WTC11 (cell line): ENCODE measurements at regions not wholly inside any gene's neighbourhood (a gene's known extent, or its start where the extent isn't known, plus 50 kb on each side); places are given as distances from the start of the nearest gene placed in this dataset.

ENCODE experiments used
- CBFB ChIP-seq: sonication (generic); formaldehyde crosslinking; IDR thresholded peaks from 2 replicates; pipeline ENCODE4 v1.8.1; 2022; ENCODE audit warnings: mild to moderate bottlenecking, low read depth, missing genetic modification reagents
- CREB1 ChIP-seq: sonication (generic); formaldehyde crosslinking; IDR thresholded peaks from 2 replicates; pipeline ENCODE4 v1.8.0; 2023; ENCODE audit warnings: mild to moderate bottlenecking, missing genetic modification reagents
- ETV6 ChIP-seq: sonication (generic); formaldehyde crosslinking; IDR thresholded peaks from 2 replicates; pipeline ENCODE4 v1.8.1; 2022; ENCODE audit warnings: mild to moderate bottlenecking, missing genetic modification reagents
- FOXP1 ChIP-seq: sonication (generic); formaldehyde crosslinking; IDR thresholded peaks from 2 replicates; pipeline ENCODE4 v1.8.0; 2022; ENCODE audit warnings: missing genetic modification reagents, mild to moderate bottlenecking, moderate library complexity, borderline replicate concordance
- IRF2 ChIP-seq: sonication (generic); formaldehyde crosslinking; IDR thresholded peaks from 2 replicates; pipeline ENCODE4 v1.8.0; 2022; ENCODE audit warnings: low read depth, missing genetic modification reagents, borderline replicate concordance
- JUN ChIP-seq: sonication (generic); formaldehyde crosslinking; IDR thresholded peaks from 2 replicates; pipeline ENCODE4 v1.8.0; 2023; ENCODE audit warnings: mild to moderate bottlenecking, missing genetic modification reagents
- MAX ChIP-seq: sonication (generic); formaldehyde crosslinking; IDR thresholded peaks from 2 replicates; pipeline ENCODE4 v1.8.0; 2022; ENCODE audit warnings: mild to moderate bottlenecking, missing genetic modification reagents
- NFYB ChIP-seq: sonication (generic); formaldehyde crosslinking; conservative IDR thresholded peaks from 2 replicates; pipeline ENCODE4 v1.8.0; 2022; ENCODE audit warnings: low read depth, missing genetic modification reagents
- SMAD4 ChIP-seq: sonication (generic); formaldehyde crosslinking; IDR thresholded peaks from 2 replicates; pipeline ENCODE4 v1.8.0; 2022; ENCODE audit warnings: mild to moderate bottlenecking, missing genetic modification reagents
- SOX15 ChIP-seq: fragments of 250-450 bp; sonication (Bioruptor Pico); IDR thresholded peaks from 2 replicates; pipeline ENCODE4 v1.9.0; 2021; ENCODE audit warnings: mild to moderate bottlenecking
- ZNF232 ChIP-seq: sonication (generic); formaldehyde crosslinking; IDR thresholded peaks from 2 replicates; pipeline ENCODE4 v1.8.0; 2022; ENCODE audit warnings: mild to moderate bottlenecking, missing genetic modification reagents
- ZNF281 ChIP-seq: sonication (generic); formaldehyde crosslinking; IDR thresholded peaks from 2 replicates; pipeline ENCODE4 v1.8.0; 2023; ENCODE audit warnings: mild to moderate bottlenecking, missing genetic modification reagents
- TF ChIP-seq, protein P1 (sequence below): fragments of 200-600 bp; IDR thresholded peaks from 2 replicates; pipeline ENCODE4 v1.8.0; 2022; ENCODE audit warnings: antibody characterized with exemption
- TF ChIP-seq, protein P2 (sequence below): sonication (generic); formaldehyde crosslinking; conservative IDR thresholded peaks from 2 replicates; pipeline ENCODE4 v1.8.1; 2023; ENCODE audit warnings: mild to moderate bottlenecking, low read depth, missing genetic modification reagents, moderate library complexity

DNA sequence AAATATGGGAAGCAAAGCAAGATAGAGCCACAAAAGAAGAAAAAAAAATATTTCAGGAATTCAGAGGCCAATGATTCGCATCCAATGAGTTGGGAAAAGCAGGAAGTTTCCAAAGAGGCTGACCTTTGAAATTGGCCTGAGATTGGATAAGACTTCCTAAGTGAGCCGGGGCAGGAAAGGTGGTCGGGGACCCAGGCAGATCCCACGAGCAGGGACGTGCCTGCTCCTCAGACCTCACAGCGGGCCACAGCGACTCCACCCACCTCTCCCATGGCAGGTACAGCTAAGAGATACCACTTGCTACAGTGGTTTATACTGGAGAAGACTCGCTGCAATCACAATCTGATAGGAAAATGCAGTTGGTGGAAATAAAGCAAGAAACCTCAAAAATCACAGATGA, 102.8 kb upstream of the SALL3 start:
- TF ChIP-seq IRF2 (CRISPR knock-in tag): no peak
- no peak for TF ChIP-seq ZNF232
- TF ChIP-seq, protein P1, sequence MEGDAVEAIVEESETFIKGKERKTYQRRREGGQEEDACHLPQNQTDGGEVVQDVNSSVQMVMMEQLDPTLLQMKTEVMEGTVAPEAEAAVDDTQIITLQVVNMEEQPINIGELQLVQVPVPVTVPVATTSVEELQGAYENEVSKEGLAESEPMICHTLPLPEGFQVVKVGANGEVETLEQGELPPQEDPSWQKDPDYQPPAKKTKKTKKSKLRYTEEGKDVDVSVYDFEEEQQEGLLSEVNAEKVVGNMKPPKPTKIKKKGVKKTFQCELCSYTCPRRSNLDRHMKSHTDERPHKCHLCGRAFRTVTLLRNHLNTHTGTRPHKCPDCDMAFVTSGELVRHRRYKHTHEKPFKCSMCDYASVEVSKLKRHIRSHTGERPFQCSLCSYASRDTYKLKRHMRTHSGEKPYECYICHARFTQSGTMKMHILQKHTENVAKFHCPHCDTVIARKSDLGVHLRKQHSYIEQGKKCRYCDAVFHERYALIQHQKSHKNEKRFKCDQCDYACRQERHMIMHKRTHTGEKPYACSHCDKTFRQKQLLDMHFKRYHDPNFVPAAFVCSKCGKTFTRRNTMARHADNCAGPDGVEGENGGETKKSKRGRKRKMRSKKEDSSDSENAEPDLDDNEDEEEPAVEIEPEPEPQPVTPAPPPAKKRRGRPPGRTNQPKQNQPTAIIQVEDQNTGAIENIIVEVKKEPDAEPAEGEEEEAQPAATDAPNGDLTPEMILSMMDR: no peak
- no peak for TF ChIP-seq NFYB (CRISPR knock-in tag)
- no peak for TF ChIP-seq MAX
- TF ChIP-seq ETV6 (CRISPR knock-in tag): no peak
- TF ChIP-seq SMAD4: no peak
- TF ChIP-seq, protein P2, sequence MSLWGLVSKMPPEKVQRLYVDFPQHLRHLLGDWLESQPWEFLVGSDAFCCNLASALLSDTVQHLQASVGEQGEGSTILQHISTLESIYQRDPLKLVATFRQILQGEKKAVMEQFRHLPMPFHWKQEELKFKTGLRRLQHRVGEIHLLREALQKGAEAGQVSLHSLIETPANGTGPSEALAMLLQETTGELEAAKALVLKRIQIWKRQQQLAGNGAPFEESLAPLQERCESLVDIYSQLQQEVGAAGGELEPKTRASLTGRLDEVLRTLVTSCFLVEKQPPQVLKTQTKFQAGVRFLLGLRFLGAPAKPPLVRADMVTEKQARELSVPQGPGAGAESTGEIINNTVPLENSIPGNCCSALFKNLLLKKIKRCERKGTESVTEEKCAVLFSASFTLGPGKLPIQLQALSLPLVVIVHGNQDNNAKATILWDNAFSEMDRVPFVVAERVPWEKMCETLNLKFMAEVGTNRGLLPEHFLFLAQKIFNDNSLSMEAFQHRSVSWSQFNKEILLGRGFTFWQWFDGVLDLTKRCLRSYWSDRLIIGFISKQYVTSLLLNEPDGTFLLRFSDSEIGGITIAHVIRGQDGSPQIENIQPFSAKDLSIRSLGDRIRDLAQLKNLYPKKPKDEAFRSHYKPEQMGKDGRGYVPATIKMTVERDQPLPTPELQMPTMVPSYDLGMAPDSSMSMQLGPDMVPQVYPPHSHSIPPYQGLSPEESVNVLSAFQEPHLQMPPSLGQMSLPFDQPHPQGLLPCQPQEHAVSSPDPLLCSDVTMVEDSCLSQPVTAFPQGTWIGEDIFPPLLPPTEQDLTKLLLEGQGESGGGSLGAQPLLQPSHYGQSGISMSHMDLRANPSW (CRISPR knock-in tag): no peak
- TF ChIP-seq FOXP1 (CRISPR knock-in tag): no peak
- no peak for TF ChIP-seq CBFB (CRISPR knock-in tag)
- no peak for TF ChIP-seq ZNF281
- TF ChIP-seq JUN: no peak
- no peak for TF ChIP-seq CREB1 (CRISPR knock-in tag)
- no peak for TF ChIP-seq SOX15
